ENCODE measurements at regions not wholly inside any gene's neighbourhood (a gene's known extent, or its start where the extent isn't known, plus 50 kb on each side); places are given as distances from the start of the nearest gene placed in this dataset.

GRCh38 chr13:99027661-99028425 is 50.0 kb upstream of the DOCK9 start:
- DNase-seq (ENCODE audit: low read depth in 2 of 2), result no peak

GRCh38 chr13:99028890-99029289 is 51.0 kb upstream of the DOCK9 start:
- no peak for DNase-seq (ENCODE audit: low read depth in 2 of 2)

DNA sequence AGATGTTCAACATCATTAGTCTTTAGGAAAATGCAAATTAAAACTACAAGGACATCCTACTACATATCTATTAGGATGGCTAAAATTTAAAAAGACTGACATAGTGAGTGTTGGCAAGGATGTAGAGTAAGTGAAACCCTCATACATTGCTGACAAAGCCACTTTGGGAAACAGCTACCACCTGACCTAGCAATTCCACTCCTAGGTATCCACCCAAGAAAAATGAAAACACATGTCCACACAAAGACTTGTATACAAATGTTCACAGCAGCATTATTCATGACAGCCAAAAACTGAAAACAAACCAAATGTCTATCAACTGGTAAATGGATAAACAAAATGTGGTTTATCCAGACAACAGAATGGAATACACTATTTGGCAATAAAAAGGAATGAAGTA is 51.7 kb upstream of the DOCK9 start:
- DNase-seq (ENCODE audit: low read depth in 2 of 2), result no peak

- DNase-seq (ENCODE audit: low read depth in 2 of 2), result no peak
These were observed 52.5 kb upstream of the DOCK9 start for GRCh38 chr13:99030326-99030725.

- no peak for DNase-seq (ENCODE audit: low read depth in 2 of 2)
These were observed 54.0 kb upstream of the DOCK9 start for GRCh38 chr13:99031832-99032231.

- DNase-seq (ENCODE audit: low read depth in 2 of 2), result no peak
These were observed 56.0 kb upstream of the DOCK9 start for GRCh38 chr13:99033814-99034213.

DNA sequence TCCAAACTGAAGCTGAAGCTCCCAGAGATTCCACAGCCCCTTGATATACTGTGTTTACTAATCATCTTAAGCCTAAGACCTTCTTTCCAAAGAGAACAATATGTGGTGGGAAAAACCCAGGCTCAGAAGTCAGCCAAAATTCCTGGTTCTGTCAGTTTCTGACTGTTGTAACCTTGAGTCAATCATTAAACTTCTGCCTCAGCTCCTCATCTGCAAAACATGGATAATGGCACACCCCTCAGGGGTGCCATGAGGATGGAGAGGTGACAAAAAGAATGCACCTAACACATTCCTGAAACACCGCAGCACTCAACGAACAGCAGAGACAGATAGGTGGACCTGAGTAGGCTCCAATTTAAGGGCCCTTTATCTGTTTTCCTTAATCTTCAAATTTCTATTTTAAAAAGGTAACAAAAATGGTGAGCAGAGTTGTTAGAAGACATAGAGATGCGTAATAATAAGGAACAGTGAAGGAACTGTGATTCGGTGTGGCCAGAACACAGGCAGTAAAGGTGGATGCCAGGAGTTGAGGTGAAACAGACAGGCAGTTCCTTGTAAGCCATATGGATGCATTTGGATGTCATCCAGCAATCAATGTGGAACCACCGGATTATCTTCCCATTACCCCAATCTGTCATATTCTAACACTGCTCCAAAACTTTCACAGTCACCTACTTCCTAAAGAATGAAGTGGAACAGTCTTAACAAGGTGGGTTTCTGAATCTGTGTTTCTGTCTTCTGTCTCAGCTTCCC is 56.6 kb upstream of the DOCK9 start:
- DNase-seq (ENCODE audit: low read depth in 2 of 2), result no peak

- no peak for DNase-seq (ENCODE audit: low read depth in 2 of 2)
These were observed 57.9 kb upstream of the DOCK9 start for GRCh38 chr13:99035715-99036114.

DNA sequence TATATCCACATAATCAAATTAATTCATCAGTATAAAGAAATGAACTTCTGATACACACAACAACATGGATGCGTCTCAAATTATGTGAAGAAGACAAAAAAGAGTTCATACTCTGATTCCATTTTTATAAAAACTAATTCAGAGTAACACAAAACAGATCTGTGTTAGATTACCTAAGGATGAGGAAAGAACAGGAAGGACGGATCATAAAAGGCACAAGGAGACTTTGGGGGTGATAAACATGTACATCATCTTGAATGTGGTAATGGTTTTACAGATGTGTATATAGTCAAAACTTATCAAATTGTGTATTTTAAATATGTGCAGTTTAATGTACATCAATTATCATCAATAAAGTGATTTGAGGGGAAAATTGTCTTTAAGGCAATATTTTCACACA is 59.9 kb upstream of the DOCK9 start:
- no peak for DNase-seq (ENCODE audit: low read depth in 2 of 2)

- DNase-seq (ENCODE audit: low read depth in 2 of 2), result no peak
These were observed 61.9 kb upstream of the DOCK9 start for GRCh38 chr13:99039718-99040280.

GRCh38 chr13:99040536-99041131 is 62.8 kb upstream of the DOCK9 start:
- DNase-seq (ENCODE audit: low read depth in 2 of 2), result no peak

DNA sequence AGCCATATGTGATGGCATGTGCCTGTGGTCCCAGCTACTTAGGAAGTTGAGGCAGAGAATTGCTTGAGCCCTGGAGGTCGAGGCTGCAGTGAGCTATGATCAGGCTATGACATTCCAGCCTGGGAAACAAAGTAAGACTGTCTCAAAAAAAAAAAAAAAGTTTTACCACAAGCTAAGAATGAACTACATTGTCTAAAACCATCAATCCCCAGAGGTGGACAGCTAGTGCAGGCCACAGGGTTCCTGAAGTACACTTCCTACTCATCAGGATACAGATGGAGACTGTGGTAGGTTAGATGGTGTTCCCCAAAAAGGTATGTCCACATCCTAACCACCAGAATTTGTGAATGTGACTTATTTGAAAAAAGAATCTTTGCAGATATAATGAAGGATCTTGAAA is 63.5 kb upstream of the DOCK9 start:
- no peak for DNase-seq (ENCODE audit: low read depth in 2 of 2)

GRCh38 chr13:99041788-99042187 is 63.9 kb upstream of the DOCK9 start:
- no peak for DNase-seq (ENCODE audit: low read depth in 2 of 2)

- DNase-seq (ENCODE audit: low read depth in 2 of 2), result no peak
These were observed 64.8 kb upstream of the DOCK9 start for GRCh38 chr13:99042521-99043250.

DNA sequence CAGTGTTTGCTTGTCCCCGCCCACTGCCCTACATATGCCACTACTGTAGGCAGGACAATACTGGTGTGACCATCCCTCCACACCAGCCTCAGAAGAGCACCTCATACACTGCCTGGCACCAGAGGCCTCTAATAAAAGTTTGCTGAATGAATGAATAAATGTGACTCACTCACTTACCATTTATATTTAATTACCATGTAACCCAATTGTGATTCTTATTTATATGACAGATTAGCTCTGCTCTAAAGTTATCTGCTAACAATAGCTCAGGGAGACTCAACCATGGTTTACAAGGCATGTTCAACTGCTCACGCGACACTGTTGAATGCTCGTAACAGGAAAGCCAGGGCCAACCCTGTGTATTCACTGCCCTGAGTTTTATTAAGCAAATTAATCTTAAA is 66.0 kb upstream of the DOCK9 start:
- no peak for DNase-seq (ENCODE audit: low read depth in 2 of 2)

- DNase-seq (ENCODE audit: low read depth in 2 of 2), result no peak
These were observed 66.9 kb upstream of the DOCK9 start for GRCh38 chr13:99044764-99045163.

GRCh38 chr13:99045396-99045795 is 67.5 kb upstream of the DOCK9 start:
- no peak for DNase-seq (ENCODE audit: low read depth in 2 of 2)

GRCh38 chr13:99046851-99047250 is 69.0 kb upstream of the DOCK9 start:
- no peak for DNase-seq (ENCODE audit: low read depth in 2 of 2)

- no peak for DNase-seq (ENCODE audit: low read depth in 2 of 2)
These were observed 73.2 kb upstream of the DOCK9 start for GRCh38 chr13:99050983-99051488.

DNA sequence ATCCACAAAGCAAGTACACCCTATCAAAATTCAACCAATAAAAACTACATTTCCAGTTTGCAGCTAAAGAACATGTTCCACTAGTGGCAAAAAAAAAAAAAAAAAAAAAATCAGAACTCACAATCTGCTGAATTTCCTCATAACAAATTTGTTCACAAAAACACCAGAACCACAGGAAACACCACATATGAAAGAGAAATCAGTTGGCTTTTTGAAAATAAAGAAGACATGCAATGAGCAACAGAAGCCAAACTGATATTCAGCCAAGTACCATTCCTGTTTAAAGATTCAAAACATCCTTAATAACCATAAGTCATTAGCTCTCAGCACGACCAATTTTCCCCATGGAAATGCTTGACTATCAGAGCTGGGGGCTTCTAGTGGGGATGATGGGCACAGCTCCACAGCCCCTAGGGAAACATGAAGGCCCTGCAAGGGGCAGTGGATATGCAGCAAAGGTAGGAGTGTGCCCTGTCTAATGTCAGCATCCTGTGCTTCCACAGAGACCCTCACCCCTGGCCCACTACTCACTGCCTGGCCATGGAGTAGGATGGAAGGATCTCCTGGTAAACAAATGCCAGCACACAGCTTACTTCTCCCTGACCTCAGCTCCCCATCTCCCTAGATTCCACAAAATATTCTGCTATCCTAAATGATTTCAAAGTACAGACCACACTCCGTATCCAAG is 74.0 kb upstream of the DOCK9 start:
- no peak for DNase-seq (ENCODE audit: low read depth in 2 of 2)

GRCh38 chr13:99053636-99054233 is 75.9 kb upstream of the DOCK9 start:
- no peak for DNase-seq (ENCODE audit: low read depth in 2 of 2)
